ENCODE measurements at regions not wholly inside any gene's neighbourhood (a gene's known extent, or its start where the extent isn't known, plus 50 kb on each side); places are given as distances from the start of the nearest gene placed in this dataset.

DNA sequence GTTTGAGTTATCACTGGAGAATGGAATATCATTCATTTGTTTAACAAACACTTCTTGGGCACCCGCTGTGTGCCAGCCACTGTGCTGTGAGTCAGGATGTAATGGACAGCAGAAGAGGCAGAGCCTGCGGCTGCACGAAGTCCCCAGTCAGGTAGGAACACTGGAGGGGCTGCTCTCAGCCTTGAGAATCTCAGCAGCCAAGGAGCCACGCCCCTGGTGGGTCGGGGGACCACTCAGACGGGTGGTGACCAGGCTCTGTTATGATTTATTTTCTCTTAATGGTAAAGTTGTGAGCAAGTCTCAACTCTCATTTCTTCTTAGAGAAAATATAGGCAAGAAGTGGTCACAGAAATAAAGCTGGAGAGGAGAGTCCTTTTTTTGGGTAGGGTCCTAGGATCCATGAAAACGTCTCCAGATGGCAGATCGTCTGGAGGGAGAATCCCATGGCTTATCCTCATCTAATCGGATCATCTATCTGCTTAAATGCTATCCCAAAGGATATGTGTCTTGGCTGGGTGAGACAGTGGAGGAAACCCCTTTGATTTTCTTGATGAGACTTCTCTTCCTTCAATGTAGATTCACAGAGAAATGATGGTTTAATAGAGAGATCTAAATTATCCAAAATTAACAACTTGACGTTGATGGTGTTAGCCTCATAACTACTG lies 129.1 kb upstream of the LGALSL start:
- TF ChIP-seq TCF12 (IDR thresholded peaks at IDR 0.05; ENCODE audit: low read depth, low read length) (no peak), USF2 (IDR thresholded peaks at IDR 0.05; ENCODE audit: low read length) (no peak), EGR1 (IDR thresholded peaks at IDR 0.05; ENCODE audit: borderline replicate concordance, low read depth, low read length) (no peak), YY1 (IDR thresholded peaks at IDR 0.05; ENCODE audit: low read depth, low read length) (no peak), RBBP5 (IDR thresholded peaks at IDR 0.05; ENCODE audit: borderline replicate concordance, low read depth, low read length) (no peak), POLR2AphosphoS5 (IDR thresholded peaks at IDR 0.05; ENCODE audit: low read depth, low read length) (no peak)
- TF ChIP-seq, protein P1, sequence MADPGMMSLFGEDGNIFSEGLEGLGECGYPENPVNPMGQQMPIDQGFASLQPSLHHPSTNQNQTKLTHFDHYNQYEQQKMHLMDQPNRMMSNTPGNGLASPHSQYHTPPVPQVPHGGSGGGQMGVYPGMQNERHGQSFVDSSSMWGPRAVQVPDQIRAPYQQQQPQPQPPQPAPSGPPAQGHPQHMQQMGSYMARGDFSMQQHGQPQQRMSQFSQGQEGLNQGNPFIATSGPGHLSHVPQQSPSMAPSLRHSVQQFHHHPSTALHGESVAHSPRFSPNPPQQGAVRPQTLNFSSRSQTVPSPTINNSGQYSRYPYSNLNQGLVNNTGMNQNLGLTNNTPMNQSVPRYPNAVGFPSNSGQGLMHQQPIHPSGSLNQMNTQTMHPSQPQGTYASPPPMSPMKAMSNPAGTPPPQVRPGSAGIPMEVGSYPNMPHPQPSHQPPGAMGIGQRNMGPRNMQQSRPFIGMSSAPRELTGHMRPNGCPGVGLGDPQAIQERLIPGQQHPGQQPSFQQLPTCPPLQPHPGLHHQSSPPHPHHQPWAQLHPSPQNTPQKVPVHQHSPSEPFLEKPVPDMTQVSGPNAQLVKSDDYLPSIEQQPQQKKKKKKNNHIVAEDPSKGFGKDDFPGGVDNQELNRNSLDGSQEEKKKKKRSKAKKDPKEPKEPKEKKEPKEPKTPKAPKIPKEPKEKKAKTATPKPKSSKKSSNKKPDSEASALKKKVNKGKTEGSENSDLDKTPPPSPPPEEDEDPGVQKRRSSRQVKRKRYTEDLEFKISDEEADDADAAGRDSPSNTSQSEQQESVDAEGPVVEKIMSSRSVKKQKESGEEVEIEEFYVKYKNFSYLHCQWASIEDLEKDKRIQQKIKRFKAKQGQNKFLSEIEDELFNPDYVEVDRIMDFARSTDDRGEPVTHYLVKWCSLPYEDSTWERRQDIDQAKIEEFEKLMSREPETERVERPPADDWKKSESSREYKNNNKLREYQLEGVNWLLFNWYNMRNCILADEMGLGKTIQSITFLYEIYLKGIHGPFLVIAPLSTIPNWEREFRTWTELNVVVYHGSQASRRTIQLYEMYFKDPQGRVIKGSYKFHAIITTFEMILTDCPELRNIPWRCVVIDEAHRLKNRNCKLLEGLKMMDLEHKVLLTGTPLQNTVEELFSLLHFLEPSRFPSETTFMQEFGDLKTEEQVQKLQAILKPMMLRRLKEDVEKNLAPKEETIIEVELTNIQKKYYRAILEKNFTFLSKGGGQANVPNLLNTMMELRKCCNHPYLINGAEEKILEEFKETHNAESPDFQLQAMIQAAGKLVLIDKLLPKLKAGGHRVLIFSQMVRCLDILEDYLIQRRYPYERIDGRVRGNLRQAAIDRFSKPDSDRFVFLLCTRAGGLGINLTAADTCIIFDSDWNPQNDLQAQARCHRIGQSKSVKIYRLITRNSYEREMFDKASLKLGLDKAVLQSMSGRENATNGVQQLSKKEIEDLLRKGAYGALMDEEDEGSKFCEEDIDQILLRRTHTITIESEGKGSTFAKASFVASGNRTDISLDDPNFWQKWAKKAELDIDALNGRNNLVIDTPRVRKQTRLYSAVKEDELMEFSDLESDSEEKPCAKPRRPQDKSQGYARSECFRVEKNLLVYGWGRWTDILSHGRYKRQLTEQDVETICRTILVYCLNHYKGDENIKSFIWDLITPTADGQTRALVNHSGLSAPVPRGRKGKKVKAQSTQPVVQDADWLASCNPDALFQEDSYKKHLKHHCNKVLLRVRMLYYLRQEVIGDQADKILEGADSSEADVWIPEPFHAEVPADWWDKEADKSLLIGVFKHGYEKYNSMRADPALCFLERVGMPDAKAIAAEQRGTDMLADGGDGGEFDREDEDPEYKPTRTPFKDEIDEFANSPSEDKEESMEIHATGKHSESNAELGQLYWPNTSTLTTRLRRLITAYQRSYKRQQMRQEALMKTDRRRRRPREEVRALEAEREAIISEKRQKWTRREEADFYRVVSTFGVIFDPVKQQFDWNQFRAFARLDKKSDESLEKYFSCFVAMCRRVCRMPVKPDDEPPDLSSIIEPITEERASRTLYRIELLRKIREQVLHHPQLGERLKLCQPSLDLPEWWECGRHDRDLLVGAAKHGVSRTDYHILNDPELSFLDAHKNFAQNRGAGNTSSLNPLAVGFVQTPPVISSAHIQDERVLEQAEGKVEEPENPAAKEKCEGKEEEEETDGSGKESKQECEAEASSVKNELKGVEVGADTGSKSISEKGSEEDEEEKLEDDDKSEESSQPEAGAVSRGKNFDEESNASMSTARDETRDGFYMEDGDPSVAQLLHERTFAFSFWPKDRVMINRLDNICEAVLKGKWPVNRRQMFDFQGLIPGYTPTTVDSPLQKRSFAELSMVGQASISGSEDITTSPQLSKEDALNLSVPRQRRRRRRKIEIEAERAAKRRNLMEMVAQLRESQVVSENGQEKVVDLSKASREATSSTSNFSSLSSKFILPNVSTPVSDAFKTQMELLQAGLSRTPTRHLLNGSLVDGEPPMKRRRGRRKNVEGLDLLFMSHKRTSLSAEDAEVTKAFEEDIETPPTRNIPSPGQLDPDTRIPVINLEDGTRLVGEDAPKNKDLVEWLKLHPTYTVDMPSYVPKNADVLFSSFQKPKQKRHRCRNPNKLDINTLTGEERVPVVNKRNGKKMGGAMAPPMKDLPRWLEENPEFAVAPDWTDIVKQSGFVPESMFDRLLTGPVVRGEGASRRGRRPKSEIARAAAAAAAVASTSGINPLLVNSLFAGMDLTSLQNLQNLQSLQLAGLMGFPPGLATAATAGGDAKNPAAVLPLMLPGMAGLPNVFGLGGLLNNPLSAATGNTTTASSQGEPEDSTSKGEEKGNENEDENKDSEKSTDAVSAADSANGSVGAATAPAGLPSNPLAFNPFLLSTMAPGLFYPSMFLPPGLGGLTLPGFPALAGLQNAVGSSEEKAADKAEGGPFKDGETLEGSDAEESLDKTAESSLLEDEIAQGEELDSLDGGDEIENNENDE (IDR thresholded peaks at IDR 0.05; ENCODE audit: insufficient replicate concordance, low read length) = no peak
- TF ChIP-seq, protein P2, sequence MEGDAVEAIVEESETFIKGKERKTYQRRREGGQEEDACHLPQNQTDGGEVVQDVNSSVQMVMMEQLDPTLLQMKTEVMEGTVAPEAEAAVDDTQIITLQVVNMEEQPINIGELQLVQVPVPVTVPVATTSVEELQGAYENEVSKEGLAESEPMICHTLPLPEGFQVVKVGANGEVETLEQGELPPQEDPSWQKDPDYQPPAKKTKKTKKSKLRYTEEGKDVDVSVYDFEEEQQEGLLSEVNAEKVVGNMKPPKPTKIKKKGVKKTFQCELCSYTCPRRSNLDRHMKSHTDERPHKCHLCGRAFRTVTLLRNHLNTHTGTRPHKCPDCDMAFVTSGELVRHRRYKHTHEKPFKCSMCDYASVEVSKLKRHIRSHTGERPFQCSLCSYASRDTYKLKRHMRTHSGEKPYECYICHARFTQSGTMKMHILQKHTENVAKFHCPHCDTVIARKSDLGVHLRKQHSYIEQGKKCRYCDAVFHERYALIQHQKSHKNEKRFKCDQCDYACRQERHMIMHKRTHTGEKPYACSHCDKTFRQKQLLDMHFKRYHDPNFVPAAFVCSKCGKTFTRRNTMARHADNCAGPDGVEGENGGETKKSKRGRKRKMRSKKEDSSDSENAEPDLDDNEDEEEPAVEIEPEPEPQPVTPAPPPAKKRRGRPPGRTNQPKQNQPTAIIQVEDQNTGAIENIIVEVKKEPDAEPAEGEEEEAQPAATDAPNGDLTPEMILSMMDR (IDR thresholded peaks at IDR 0.05; ENCODE audit: control extremely low read depth in 1 of 3, insufficient read depth in 1 of 3, low read depth in 1 of 3, low read length in 3 of 3) = no peak

Measured in H1 (cell line).